ENCODE measurements at regions not wholly inside any gene's neighbourhood (a gene's known extent, or its start where the extent isn't known, plus 50 kb on each side); places are given as distances from the start of the nearest gene placed in this dataset.
"Not testable (repeated sequence)": the region's sequence is repeated elsewhere in the genome, so short reads cannot be mapped to it uniquely, and the experiment has no call there.

DNA sequence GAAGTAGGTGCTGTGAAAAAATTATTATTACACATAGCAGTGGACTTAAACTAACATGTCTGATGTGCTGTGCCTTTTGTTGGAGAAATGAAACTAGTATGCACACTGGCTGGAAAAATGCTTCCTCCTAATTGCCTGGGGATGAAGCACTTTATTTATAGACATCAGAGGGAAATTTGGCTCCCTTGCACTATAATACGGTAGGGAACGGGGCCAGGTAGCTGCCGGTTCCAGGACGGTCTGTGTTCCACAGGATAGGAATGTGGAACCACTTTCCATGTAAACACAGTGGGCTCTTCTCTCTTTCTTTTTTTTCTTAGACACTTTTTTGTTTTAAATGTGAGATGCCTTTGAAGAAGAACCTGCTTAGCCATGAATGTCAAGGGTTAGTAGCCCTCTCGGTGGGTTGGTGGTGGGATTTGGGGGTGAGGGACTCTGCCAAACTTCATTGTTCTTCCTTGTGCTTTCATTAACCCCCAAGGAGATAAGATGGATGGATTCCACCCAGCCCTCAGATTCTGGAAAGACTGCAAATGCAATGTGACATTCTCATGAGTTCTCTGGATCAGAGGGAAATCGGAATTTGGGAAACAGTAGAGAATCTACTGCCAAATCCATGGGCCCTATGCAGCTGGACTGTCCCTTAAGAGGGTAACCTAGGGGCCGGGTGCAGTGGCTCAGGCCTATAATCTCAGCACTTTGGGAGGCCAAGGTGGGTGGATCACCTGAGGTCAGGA lies 58.0 kb upstream of the GSC start:
- no peak for DNase-seq

DNA sequence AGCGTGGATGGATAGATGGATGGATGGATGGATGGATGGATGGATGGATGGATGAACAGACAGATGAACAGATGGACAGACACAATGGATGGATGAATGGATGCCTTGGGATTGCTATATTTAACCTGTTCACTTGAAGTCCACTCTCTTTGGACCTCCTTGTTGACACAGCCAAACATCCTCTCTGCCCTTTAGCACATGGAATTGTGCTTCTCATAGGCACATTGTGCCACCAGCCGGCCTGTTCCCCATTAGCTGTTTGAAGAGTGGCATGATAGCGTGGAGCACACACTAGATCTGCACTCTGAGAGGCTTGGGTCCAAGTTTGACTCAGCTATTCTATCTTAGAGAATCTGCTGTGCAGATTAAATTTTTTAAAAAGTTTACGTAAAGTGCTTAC lies 56.9 kb upstream of the GSC start:
- no peak for DNase-seq

DNA sequence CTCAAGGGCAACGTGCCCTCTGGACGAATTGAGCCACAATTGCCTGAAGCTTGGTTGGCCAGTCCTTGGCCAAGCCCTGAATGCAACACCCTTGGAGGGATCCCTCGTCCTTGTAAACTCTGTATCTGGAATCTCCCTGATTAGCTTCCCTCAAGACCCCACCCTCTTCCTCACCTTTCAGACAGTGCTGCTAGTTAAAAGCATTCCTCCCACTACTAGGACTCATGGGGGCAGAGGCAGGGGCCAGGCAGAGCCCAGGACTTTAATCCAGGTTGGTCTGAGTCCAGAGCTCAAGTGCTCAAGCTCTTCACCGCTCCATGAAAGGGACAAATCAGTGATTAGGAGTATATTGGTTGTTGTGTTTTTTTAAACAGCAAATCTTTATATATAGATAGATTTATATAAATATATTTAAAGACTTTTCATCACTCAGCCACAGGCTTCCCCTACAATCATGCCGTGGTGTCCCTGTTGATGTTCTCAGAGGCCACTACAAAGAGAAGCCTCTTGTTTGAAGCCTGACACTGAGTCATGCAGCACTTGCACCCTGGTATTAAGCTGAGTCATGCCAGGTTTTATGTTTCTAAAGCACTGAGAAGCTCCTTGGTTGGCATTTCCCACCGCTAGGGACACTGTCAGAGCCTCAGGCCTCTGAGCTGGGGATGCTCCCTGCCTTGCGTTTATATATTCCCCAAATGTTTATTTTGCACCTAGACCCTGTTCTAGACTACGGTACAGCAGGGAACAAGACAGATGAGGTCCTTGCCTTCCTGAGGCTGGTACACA lies 53.8 kb upstream of the GSC start:
- no peak for DNase-seq

DNA sequence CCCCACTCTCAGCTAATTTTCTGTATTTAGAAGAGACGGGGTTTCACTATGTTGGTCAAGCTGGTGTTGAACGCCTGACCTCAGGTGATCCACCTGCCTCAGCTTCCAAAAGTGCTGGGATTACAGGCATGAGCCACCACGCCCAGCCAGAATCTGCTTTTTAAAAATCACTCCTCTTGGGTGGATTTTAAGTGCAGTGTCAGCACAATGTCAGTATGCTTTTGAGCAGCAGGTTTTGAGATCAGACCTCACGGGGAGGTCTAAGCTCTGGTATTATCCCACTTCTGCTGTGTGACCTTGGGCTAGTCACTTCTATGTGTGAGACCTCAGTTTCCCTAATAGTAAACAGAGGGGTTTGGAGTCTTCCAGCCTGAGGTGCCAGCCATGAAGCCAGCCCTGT lies 51.8 kb upstream of the GSC start:
- no peak for DNase-seq

DNA sequence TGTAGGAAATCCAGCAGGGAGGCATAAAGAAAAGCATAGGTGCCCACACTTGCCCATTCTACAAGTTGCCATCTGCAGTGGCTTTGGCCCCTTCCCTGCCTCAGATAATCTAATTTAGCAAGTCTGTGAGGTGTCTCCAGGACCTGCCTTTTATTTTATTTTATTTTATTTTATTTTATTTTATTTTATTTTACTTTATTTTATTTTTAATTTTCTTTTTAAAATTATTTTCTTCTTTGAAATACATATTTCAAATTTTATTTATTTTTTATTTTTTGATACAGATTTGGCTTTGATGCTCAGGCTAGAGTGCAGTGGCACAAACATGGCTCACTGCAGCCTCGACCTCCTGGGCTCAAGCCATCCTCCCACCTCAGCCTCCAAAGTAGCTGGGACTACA lies 51.0 kb upstream of the GSC start:
- DNase-seq, result not testable (repeated sequence)
